GM12878 (cell line): ENCODE measurements at regions not wholly inside any gene's neighbourhood (a gene's known extent, or its start where the extent isn't known, plus 50 kb on each side); places are given as distances from the start of the nearest gene placed in this dataset.

Source experiments
- ATAC-seq: fragments of 200-7000 bp; cut with Tn5 transposase; 3 replicates; pipeline ENCODE4 v1.9.1; 2020; ENCODE audit warnings: mild to moderate bottlenecking, moderate library complexity
- BruUV-seq: library from RNA; stranded (reverse); fragments of 400-500 nt; replicated peaks from 2 replicates; lab custom pipeline; 2021; lab: Mats Ljungman, UMichigan
- CTCF ChIA-PET: fragments of 300-600 bp; sonication (Branson Sonifier 250); formaldehyde crosslinking; extraction: SDS; loops from one replicate; lab custom pipeline; 2021; ENCODE audit warnings: inconsistent platforms; lab: Yijun Ruan, JAX
- POLR2A ChIA-PET: fragments of 350-600 bp; formaldehyde crosslinking; extraction: SDS; loops from one replicate; lab custom pipeline; 2021; ENCODE audit warnings: inconsistent platforms; lab: Charles Lee
- RAD21 ChIA-PET: fragments of 300-600 bp; sonication (Branson Sonifier 250); formaldehyde crosslinking; loops from one replicate; lab custom pipeline; 2023; ENCODE audit warnings: antibody characterized with exemption; ENCODE audit not compliant: unreplicated experiment; lab: Charles Lee
- SMC1A ChIA-PET: fragments of 300-600 bp; sonication (Branson Sonifier 250); formaldehyde crosslinking; loops from one replicate; lab custom pipeline; 2023; ENCODE audit not compliant: unreplicated experiment, uncharacterized antibody; lab: Charles Lee
- DNase-seq: peaks from one replicate; pipeline ENCODE4 v3.0.0-alpha.2; 2011; ENCODE audit warnings: low read depth, low spot score
- FAIRE-seq: peaks from 3 replicates; lab custom pipeline; 2011; peaks lifted over from hg19 to GRCh38; lab: Jason Lieb, UNC
- H2AFZ ChIP-seq: 2 replicates; pipeline ENCODE4 v1.6.0; 2011; ENCODE audit warnings: low read depth, low read length, control low read depth; ENCODE audit not compliant: control insufficient read depth
- H3K27ac ChIP-seq: 2 replicates; pipeline ENCODE4 v1.5.1; 2011; ENCODE audit warnings: control low read depth; ENCODE audit not compliant: control insufficient read depth, insufficient read depth
- H3K27me3 ChIP-seq, 2 experiments: replicated peaks in 1 of 2; 2 replicates each; pipeline versions ENCODE4 v1.6.0 to v1.6.1; 2011; ENCODE audit warnings: low read length in 1 of 2; ENCODE audit not compliant: control insufficient read depth in 2 of 2, insufficient read depth in 2 of 2
- H3K36me3 ChIP-seq, 2 experiments: 2 replicates each; pipeline ENCODE4 v1.5.1; 2011; ENCODE audit warnings: low read length in 1 of 2; ENCODE audit not compliant: control insufficient read depth in 2 of 2, insufficient read depth in 2 of 2
- H3K4me1 ChIP-seq: 2 replicates; pipeline ENCODE4 v1.6.1; 2011; ENCODE audit warnings: mild to moderate bottlenecking, low read length, moderate library complexity, mixed read lengths; ENCODE audit not compliant: control insufficient read depth, insufficient read depth
- H3K4me2 ChIP-seq: 2 replicates; pipeline ENCODE4 v1.6.0; 2011; ENCODE audit warnings: control low read depth; ENCODE audit not compliant: control insufficient read depth, insufficient read depth
- H3K4me3 ChIP-seq: fragments of 200-600 bp; sonication (generic); 2 replicates; pipeline ENCODE4 v1.5.1; 2016
- H3K79me2 ChIP-seq: 2 replicates; pipeline ENCODE4 v1.6.0; 2011; ENCODE audit warnings: low read length; ENCODE audit not compliant: control insufficient read depth, insufficient read depth
- H3K9ac ChIP-seq: 2 replicates; pipeline ENCODE4 v1.8.0; 2011; ENCODE audit warnings: low read length, control low read depth, mixed read lengths; ENCODE audit not compliant: control insufficient read depth, insufficient read depth
- H3K9me3 ChIP-seq: replicated peaks from 3 replicates; pipeline ENCODE4 v1.5.1; 2011; ENCODE audit warnings: mild to moderate bottlenecking, low read length; ENCODE audit not compliant: control insufficient read depth, insufficient read depth
- H4K20me1 ChIP-seq: 2 replicates; pipeline ENCODE4 v1.6.0; 2011; ENCODE audit not compliant: control insufficient read depth, insufficient read depth
- ATF7 ChIP-seq: fragments of 450-650 bp; IDR thresholded peaks from 2 replicates; pipeline ENCODE4 v1.6.1; 2016; ENCODE audit warnings: low read depth, mild to moderate bottlenecking
- BACH1 ChIP-seq: fragments of 450-650 bp; IDR thresholded peaks from 2 replicates; pipeline ENCODE4 v1.6.1; 2017; ENCODE audit warnings: mild to moderate bottlenecking, borderline replicate concordance
- BHLHE40 ChIP-seq, 2 experiments: fragments of 450-650 bp in 1 of 2; IDR thresholded peaks; 2 replicates each; pipeline ENCODE4 v1.6.1; 2011 to 2017; ENCODE audit warnings: low read depth in 2 of 2, borderline replicate concordance in 1 of 2, improper control_type of control experiment in 1 of 2, low read length in 1 of 2, mild to moderate bottlenecking in 1 of 2
- HCFC1 ChIP-seq: fragments of 150-350 bp; IDR thresholded peaks from 2 replicates; pipeline ENCODE4 v1.6.1; 2014; ENCODE audit warnings: low read length
- MXI1 ChIP-seq: fragments of 150-350 bp; IDR thresholded peaks from 2 replicates; pipeline ENCODE4 v1.6.1; 2011; ENCODE audit warnings: low read depth, mild to moderate bottlenecking, inconsistent platforms, low read length, improper control_type of control experiment
- RFX5 ChIP-seq: IDR thresholded peaks from 2 replicates; pipeline ENCODE4 v1.6.1; 2011; ENCODE audit warnings: low read depth, low read length, improper control_type of control experiment
- SUPT20H ChIP-seq: IDR thresholded peaks from 2 replicates; pipeline ENCODE4 v1.6.1; 2011; ENCODE audit warnings: low read depth, mild to moderate bottlenecking, low read length, moderate library complexity, borderline replicate concordance; ENCODE audit not compliant: control insufficient read depth
- TBL1XR1 ChIP-seq: IDR thresholded peaks from 2 replicates; pipeline ENCODE4 v1.6.1; 2012; ENCODE audit warnings: low read depth, low read length, improper control_type of control experiment
- ZNF384 ChIP-seq: IDR thresholded peaks from 2 replicates; pipeline ENCODE4 v1.6.1; 2012; ENCODE audit warnings: low read depth, mild to moderate bottlenecking, low read length, improper control_type of control experiment, borderline replicate concordance
- WGBS: methylation state at CpG from one replicate; pipeline ENCODE4 v1.1.6; 2016; ENCODE audit warnings: low lambda C conversion rate; ENCODE audit not compliant: insufficient replicate concordance, insufficient coverage; ENCODE audit errors: missing lambda C conversion rate; 5-methylcytosine and 5-hydroxymethylcytosine counted together
- in situ Hi-C: fragments of 300-500 bp; cut with MboI; formaldehyde crosslinking; loops from 9 replicates; pipeline ENCODE4 v1.14.3; 2018; ENCODE audit warnings: mixed read lengths
- intact Hi-C: fragments of 100-400 bp; cut with micrococcal nuclease; formaldehyde crosslinking; loops from one replicate; pipeline ENCODE4 v1.14.2; 2022; ENCODE audit not compliant: unreplicated experiment
- TF ChIP-seq, protein P1 (sequence below): IDR thresholded peaks from 2 replicates; pipeline ENCODE4 v1.6.1; 2011; ENCODE audit warnings: low read depth, mild to moderate bottlenecking, low read length, moderate library complexity, borderline replicate concordance; ENCODE audit errors: extremely low read depth
- TF ChIP-seq, protein P2 (sequence below), 3 experiments: IDR thresholded peaks in 2 of 3; conservative IDR thresholded peaks in 1 of 3; 2 replicates each; pipeline ENCODE4 v1.5.1; 2011; ENCODE audit warnings: low read depth in 3 of 3, low read length in 3 of 3, mild to moderate bottlenecking in 3 of 3, control low read depth in 2 of 3, moderate library complexity in 2 of 3, inconsistent platforms in 1 of 3, mixed read lengths in 1 of 3; ENCODE audit not compliant: control insufficient read depth in 2 of 3, insufficient read depth in 1 of 3; ENCODE audit errors: extremely low read depth in 1 of 3
- TF ChIP-seq, protein P3 (sequence below): fragments of 450-650 bp; IDR thresholded peaks from 2 replicates; pipeline ENCODE4 v1.6.1; 2016; ENCODE audit warnings: mild to moderate bottlenecking, moderate library complexity, borderline replicate concordance

DNA sequence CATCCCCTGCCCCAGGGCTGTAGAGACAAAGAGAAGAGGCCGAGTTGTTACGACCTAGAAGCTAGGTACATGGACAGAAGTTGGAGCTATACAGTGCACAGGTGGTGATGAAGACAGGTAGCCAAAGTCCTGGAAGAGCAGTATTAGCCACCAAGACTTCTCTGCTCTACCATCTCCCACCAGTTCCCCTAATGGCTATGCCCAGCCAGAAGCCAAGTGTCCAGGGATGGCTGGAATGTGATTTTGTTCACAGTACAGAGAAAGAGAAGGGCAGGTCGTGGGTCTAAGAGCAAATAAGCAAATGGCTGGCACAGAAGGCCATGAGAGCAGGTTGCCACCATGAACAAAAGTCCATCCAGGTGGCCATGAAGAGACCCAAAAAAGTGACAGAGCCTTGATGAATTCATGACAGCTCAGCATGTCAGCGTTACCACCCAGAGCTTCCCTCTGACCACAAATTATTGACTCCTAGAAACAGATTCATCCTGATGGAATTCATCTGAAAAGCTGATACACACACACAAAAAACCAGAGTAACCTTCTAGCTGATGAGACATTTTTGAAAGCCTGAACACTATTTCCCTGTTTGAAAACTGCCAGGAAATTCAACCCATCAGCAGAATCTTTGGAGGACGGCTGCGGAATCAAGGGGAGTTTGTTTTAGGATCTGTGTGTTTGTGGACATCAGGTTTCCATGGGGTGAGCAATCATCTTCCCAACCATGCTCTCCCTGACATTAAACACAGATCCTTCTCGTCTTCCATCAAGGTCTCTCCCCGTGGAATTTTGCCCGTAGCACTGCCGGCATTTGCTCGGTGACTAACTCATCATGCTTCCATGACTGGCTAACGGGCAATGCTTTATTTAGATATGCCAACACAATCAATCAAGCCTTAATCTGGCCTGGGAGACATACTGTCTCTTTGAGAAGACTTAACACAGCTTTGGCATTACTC, 906.7 kb upstream of the AUTS2 start:
- ChIA-PET SMC1A (no interaction called here), CTCF (no interaction called here)
- in situ Hi-C loops: no loop called here

More for the DNA sequence above, 906.7 kb upstream of the AUTS2 start:
- H3K4me1 ChIP-seq: no peaks in the 10 kb centered on the region
- no TSS peak for BruUV-seq
- WGBS: 22% methylated on average over 12 of the region's 12 CpGs
- TF ChIP-seq BACH1 (no peak), TBL1XR1 (no peak), SUPT20H (no peak), HCFC1 (no peak), ZNF384 (no peak), MXI1 (no peak), ATF7 (no peak), RFX5 (no peak), BHLHE40 (IDR thresholded peaks at IDR 0.05; ENCODE audit: borderline replicate concordance in 1 of 2, low read depth in 2 of 2, low read length in 1 of 2) (no peak)
- TF ChIP-seq, protein P1, sequence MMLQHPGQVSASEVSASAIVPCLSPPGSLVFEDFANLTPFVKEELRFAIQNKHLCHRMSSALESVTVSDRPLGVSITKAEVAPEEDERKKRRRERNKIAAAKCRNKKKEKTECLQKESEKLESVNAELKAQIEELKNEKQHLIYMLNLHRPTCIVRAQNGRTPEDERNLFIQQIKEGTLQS: no peak
- TF ChIP-seq, protein P2, sequence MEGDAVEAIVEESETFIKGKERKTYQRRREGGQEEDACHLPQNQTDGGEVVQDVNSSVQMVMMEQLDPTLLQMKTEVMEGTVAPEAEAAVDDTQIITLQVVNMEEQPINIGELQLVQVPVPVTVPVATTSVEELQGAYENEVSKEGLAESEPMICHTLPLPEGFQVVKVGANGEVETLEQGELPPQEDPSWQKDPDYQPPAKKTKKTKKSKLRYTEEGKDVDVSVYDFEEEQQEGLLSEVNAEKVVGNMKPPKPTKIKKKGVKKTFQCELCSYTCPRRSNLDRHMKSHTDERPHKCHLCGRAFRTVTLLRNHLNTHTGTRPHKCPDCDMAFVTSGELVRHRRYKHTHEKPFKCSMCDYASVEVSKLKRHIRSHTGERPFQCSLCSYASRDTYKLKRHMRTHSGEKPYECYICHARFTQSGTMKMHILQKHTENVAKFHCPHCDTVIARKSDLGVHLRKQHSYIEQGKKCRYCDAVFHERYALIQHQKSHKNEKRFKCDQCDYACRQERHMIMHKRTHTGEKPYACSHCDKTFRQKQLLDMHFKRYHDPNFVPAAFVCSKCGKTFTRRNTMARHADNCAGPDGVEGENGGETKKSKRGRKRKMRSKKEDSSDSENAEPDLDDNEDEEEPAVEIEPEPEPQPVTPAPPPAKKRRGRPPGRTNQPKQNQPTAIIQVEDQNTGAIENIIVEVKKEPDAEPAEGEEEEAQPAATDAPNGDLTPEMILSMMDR (IDR thresholded peaks at IDR 0.05 in 2 of 3, conservative IDR thresholded peaks at IDR 0.05 in 1 of 3; ENCODE audit: control insufficient read depth in 2 of 3, extremely low read depth in 1 of 3, insufficient read depth in 1 of 3, low read depth in 3 of 3, low read length in 3 of 3): no peak
- TF ChIP-seq, protein P3, sequence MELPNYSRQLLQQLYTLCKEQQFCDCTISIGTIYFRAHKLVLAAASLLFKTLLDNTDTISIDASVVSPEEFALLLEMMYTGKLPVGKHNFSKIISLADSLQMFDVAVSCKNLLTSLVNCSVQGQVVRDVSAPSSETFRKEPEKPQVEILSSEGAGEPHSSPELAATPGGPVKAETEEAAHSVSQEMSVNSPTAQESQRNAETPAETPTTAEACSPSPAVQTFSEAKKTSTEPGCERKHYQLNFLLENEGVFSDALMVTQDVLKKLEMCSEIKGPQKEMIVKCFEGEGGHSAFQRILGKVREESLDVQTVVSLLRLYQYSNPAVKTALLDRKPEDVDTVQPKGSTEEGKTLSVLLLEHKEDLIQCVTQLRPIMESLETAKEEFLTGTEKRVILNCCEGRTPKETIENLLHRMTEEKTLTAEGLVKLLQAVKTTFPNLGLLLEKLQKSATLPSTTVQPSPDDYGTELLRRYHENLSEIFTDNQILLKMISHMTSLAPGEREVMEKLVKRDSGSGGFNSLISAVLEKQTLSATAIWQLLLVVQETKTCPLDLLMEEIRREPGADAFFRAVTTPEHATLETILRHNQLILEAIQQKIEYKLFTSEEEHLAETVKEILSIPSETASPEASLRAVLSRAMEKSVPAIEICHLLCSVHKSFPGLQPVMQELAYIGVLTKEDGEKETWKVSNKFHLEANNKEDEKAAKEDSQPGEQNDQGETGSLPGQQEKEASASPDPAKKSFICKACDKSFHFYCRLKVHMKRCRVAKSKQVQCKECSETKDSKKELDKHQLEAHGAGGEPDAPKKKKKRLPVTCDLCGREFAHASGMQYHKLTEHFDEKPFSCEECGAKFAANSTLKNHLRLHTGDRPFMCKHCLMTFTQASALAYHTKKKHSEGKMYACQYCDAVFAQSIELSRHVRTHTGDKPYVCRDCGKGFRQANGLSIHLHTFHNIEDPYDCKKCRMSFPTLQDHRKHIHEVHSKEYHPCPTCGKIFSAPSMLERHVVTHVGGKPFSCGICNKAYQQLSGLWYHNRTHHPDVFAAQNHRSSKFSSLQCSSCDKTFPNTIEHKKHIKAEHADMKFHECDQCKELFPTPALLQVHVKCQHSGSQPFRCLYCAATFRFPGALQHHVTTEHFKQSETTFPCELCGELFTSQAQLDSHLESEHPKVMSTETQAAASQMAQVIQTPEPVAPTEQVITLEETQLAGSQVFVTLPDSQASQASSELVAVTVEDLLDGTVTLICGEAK: no peak
- H3K27ac ChIP-seq: no peak overlapping the region
- RAD21 ChIA-PET: no interaction called here
- intact Hi-C loops: no loop called here
- FAIRE-seq: no peak
- H3K36me3 ChIP-seq: no peaks in the 10 kb centered on the region
- H3K4me2 ChIP-seq: no peak overlapping the region
- H2AFZ ChIP-seq: no peak overlapping the region
- no peak for ATAC-seq
- no peaks in the 10 kb centered on the region for H3K79me2 ChIP-seq
- no peak overlapping the region for H3K4me3 ChIP-seq
- POLR2A ChIA-PET: no interaction called here
- no peaks in the 10 kb centered on the region for H3K27me3 ChIP-seq
- DNase-seq: no peak
- no peak overlapping the region for H3K9ac ChIP-seq
- H4K20me1 ChIP-seq: no peaks in the 10 kb centered on the region
- no peaks in the 10 kb centered on the region; the same call in 2 of the 3 replicates for H3K9me3 ChIP-seq
